GM23248 (cell line): ENCODE measurements at regions not wholly inside any gene's neighbourhood (a gene's known extent, or its start where the extent isn't known, plus 50 kb on each side); places are given as distances from the start of the nearest gene placed in this dataset.

Experiments used
- DNase-seq: peaks from one replicate; pipeline ENCODE4 v3.0.0-alpha.2; 2015
- H2AFZ ChIP-seq: fragments of 200-600 bp; sonication (generic); 2 replicates; pipeline ENCODE4 v1.6.1; 2016; ENCODE audit warnings: antibody characterized with exemption
- H3F3A ChIP-seq: fragments of 200-600 bp; sonication (generic); 2 replicates; pipeline ENCODE4 v1.6.1; 2016; ENCODE audit warnings: mild to moderate bottlenecking, antibody characterized with exemption, mixed run types; ENCODE audit not compliant: insufficient read depth
- H3K27ac ChIP-seq: fragments of 200-600 bp; sonication (generic); 2 replicates; pipeline ENCODE4 v1.5.1; 2016; ENCODE audit warnings: mild to moderate bottlenecking
- H3K27me3 ChIP-seq: fragments of 200-600 bp; sonication (generic); replicated peaks from 2 replicates; pipeline ENCODE4 v1.6.1; 2016; ENCODE audit warnings: mild to moderate bottlenecking; ENCODE audit not compliant: insufficient read depth
- H3K36me3 ChIP-seq: fragments of 200-600 bp; sonication (generic); 2 replicates; pipeline ENCODE4 v1.6.1; 2016; ENCODE audit warnings: low read depth, mild to moderate bottlenecking
- H3K4me1 ChIP-seq: fragments of 200-600 bp; sonication (generic); 2 replicates; pipeline ENCODE4 v1.6.1; 2016; ENCODE audit warnings: mild to moderate bottlenecking; ENCODE audit not compliant: insufficient read depth
- H3K4me2 ChIP-seq: fragments of 200-600 bp; sonication (generic); one replicate; pipeline ENCODE4 v1.6.1; 2016; ENCODE audit warnings: mild to moderate bottlenecking; ENCODE audit not compliant: unreplicated experiment
- H3K4me3 ChIP-seq: fragments of 200-600 bp; sonication (generic); 2 replicates; pipeline ENCODE4 v1.5.1; 2016; ENCODE audit warnings: mild to moderate bottlenecking
- H3K79me2 ChIP-seq: fragments of 200-600 bp; sonication (generic); 2 replicates; pipeline ENCODE4 v1.6.1; 2016; ENCODE audit warnings: mild to moderate bottlenecking; ENCODE audit not compliant: insufficient read depth
- H3K9ac ChIP-seq: fragments of 200-600 bp; sonication (generic); 2 replicates; pipeline ENCODE4 v1.6.1; 2016; ENCODE audit warnings: mild to moderate bottlenecking
- H3K9me2 ChIP-seq: fragments of 200-600 bp; sonication (generic); 2 replicates; pipeline ENCODE4 v1.6.1; 2016; ENCODE audit warnings: mixed run types, mild to moderate bottlenecking, moderate library complexity; ENCODE audit not compliant: insufficient read depth
- H3K9me3 ChIP-seq: fragments of 200-600 bp; sonication (generic); one replicate; pipeline ENCODE4 v1.6.1; 2017; ENCODE audit warnings: low read depth
- H4K20me1 ChIP-seq: fragments of 200-600 bp; sonication (generic); 2 replicates; pipeline ENCODE4 v1.6.0; 2016; ENCODE audit not compliant: insufficient read depth
- EZH2 ChIP-seq: fragments of 200-600 bp; sonication (generic); IDR thresholded peaks from 2 replicates; pipeline ENCODE4 v1.6.1; 2018; ENCODE audit warnings: antibody characterized with exemption, mild to moderate bottlenecking; ENCODE audit not compliant: insufficient read depth, poor library complexity, severe bottlenecking
- EZH2phosphoT487 ChIP-seq: fragments of 200-600 bp; sonication (generic); IDR thresholded peaks from 2 replicates; pipeline ENCODE4 v1.6.1; 2018; ENCODE audit warnings: antibody characterized with exemption, moderate library complexity, mild to moderate bottlenecking, low read depth; ENCODE audit not compliant: insufficient read depth
- WGBS, 2 experiments: methylation state at CpG; one replicate each; pipeline ENCODE4 v1.1.6; 2015 to 2017; ENCODE audit warnings: low lambda C conversion rate in 2 of 2, low coverage in 1 of 2; ENCODE audit errors: missing lambda C conversion rate in 2 of 2; 5-methylcytosine and 5-hydroxymethylcytosine counted together
- in situ Hi-C: fragments of 300-500 bp; cut with MboI; formaldehyde crosslinking; loops from 2 replicates; pipeline ENCODE4 v1.15.0; 2020

GRCh38 chr13:111584101-111584672 lies 263.7 kb downstream of the TEX29 start:
- Histone ChIP-seq H3K9ac (no peak overlapping the region), H3K9me2 (no peaks in the 10 kb centered on the region), H3K36me3 (no peaks in the 10 kb centered on the region), H3K4me1 (no peaks in the 10 kb centered on the region), H3F3A (no peaks in the 10 kb centered on the region), H3K4me3 (no peak overlapping the region), H4K20me1 (no peaks in the 10 kb centered on the region), H3K27ac (no peak overlapping the region), H2AFZ (no peak overlapping the region), H3K9me3 (no peaks in the 10 kb centered on the region), H3K79me2 (no peaks in the 10 kb centered on the region), H3K4me2 (no peak overlapping the region), H3K27me3 (no peaks in the 10 kb centered on the region)
- in situ Hi-C loops = no loop called here
- 54 to 57% methylated on average over 22 of the region's 22 CpGs for WGBS, 2 experiments
- no peak for TF ChIP-seq EZH2phosphoT487
- TF ChIP-seq EZH2 = no peak
- no peak for DNase-seq

DNA sequence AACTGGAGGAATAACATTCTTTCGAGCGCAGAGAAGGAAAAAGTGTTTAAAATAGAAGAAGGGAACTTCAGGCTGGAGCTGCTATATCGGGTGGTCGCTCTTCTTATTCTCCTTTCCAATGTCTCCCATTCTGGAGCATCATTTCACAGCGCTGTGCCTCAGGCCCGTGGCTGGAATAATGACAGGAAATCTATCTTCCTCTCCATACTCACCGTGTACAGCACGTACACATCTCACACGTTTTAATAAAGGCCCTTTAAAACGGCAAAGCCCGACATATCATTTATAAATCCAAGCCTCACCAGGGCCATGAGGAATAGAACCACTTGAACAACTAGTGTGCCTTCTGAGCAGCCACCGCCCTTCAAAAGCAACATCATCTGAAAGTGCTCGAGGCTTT lies 264.4 kb downstream of the TEX29 start:
- Histone ChIP-seq H2AFZ (no peak overlapping the region), H4K20me1 (no peaks in the 10 kb centered on the region), H3K4me1 (no peaks in the 10 kb centered on the region), H3K9me2 (no peaks in the 10 kb centered on the region), H3K36me3 (no peaks in the 10 kb centered on the region), H3F3A (no peaks in the 10 kb centered on the region), H3K9ac (no peak overlapping the region), H3K27ac (no peak overlapping the region), H3K9me3 (no peaks in the 10 kb centered on the region), H3K4me2 (no peak overlapping the region), H3K79me2 (no peaks in the 10 kb centered on the region), H3K4me3 (no peak overlapping the region), H3K27me3 (no peaks in the 10 kb centered on the region)
- TF ChIP-seq EZH2 = no peak
- TF ChIP-seq EZH2phosphoT487 = no peak
- 22 to 24% methylated on average over 13 of the region's 13 CpGs for WGBS, 2 experiments
- no peak for DNase-seq
- in situ Hi-C loops = no loop called here

DNA sequence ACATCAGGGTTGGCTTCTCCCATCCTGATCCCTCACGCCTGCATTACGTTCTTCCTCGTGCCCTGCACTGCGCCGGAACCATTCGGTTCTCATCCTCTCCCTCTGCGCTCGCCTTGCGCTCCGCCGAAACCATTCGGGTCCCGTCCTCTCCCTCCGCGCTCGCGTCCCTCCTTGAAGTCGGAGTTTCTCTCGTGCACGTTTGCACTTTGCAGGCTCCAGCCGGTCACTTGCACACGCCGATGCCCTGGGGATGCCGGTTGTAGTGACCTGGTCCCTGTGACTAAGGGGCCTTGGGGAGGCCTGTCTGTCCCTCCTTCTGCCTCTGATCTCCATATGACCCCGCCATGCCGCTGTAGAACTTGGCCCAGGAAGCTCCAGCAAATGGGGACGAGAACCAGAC lies 265.8 kb downstream of the TEX29 start:
- Histone ChIP-seq H3K79me2 (no peaks in the 10 kb centered on the region), H3K27me3 (no peaks in the 10 kb centered on the region), H3K27ac (no peak overlapping the region), H3K9me2 (no peaks in the 10 kb centered on the region), H4K20me1 (no peaks in the 10 kb centered on the region), H3K4me3 (no peak overlapping the region), H3F3A (no peaks in the 10 kb centered on the region), H3K9ac (no peak overlapping the region), H3K36me3 (no peaks in the 10 kb centered on the region), H3K4me1 (no peaks in the 10 kb centered on the region), H3K4me2 (no peak overlapping the region), H3K9me3 (no peaks in the 10 kb centered on the region), H2AFZ (no peak overlapping the region)
- in situ Hi-C loops = no loop called here
- 73 to 80% methylated on average over 27 of the region's 27 CpGs for WGBS, 2 experiments
- no peak for TF ChIP-seq EZH2phosphoT487
- TF ChIP-seq EZH2 = no peak
- no peak for DNase-seq

DNA sequence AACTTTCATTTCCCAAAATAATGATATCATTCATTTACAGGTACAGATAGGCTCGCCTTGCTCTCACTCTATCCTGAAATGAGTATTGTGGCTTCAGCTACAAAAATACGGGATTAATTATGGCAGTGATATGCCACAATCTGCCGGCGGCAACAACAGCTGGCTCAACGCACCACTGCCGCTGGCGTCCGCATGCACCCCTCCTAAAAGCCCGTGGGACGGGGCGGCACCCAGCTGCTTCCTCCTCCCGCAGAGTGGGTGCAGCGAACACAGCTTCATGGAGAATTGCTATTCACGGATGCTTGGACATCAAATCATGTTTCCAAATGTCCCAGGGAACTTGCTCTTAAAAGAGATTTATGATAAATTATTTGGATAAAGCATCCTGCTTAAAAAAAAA lies 266.8 kb downstream of the TEX29 start:
- Histone ChIP-seq H3K4me3 (no peak overlapping the region), H3K36me3 (no peaks in the 10 kb centered on the region), H3K79me2 (no peaks in the 10 kb centered on the region), H3K9ac (no peak overlapping the region), H2AFZ (no peak overlapping the region), H3K27me3 (no peaks in the 10 kb centered on the region), H3K9me2 (no peaks in the 10 kb centered on the region), H3K4me2 (no peak overlapping the region), H4K20me1 (no peaks in the 10 kb centered on the region), H3K9me3 (no peaks in the 10 kb centered on the region), H3F3A (no peaks in the 10 kb centered on the region), H3K27ac (no peak overlapping the region), H3K4me1 (no peaks in the 10 kb centered on the region)
- in situ Hi-C loops = no loop called here
- TF ChIP-seq EZH2phosphoT487 (no peak), EZH2 (no peak)
- 32 to 44% methylated on average over 14 of the region's 14 CpGs for WGBS, 2 experiments
- DNase-seq = no peak

DNA sequence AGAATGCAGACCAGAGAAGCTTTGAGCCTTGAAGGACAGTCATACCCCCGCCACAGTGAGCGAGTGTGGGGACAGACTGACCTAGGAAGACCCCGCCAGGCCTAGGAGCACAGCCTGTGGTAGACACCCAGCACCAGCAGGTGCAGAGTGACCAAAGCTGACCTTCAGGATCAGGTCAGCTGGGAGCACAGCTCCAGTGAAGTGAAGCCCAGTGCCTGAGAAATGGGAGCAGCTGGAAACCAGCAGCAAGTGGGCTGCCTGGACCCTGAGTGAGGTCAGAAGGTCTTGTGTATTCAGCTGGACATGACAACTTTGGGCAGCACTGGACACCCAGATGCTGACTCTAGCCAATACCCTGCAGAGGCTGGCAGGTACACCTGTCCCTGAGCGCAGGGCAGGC lies 268.9 kb downstream of the TEX29 start:
- WGBS, 2 experiments = 19 to 23% methylated on average over 4 of the region's 4 CpGs
- no peaks in the 10 kb centered on the region for H3K36me3 ChIP-seq
- H3K4me1 ChIP-seq = no peaks in the 10 kb centered on the region

More for the DNA sequence above, 268.9 kb downstream of the TEX29 start:
- H3K4me3 ChIP-seq = no peak overlapping the region
- no peak overlapping the region for H3K27ac ChIP-seq
- no peak overlapping the region for H3K4me2 ChIP-seq
- no peak for DNase-seq
- H3K79me2 ChIP-seq = no peaks in the 10 kb centered on the region
- no peak overlapping the region for H2AFZ ChIP-seq
- in situ Hi-C loops = no loop called here
- H3K9me3 ChIP-seq = no peaks in the 10 kb centered on the region
- no peaks in the 10 kb centered on the region for H3K9me2 ChIP-seq
- TF ChIP-seq EZH2 (no peak), EZH2phosphoT487 (no peak)
- no peak overlapping the region for H3K9ac ChIP-seq
- H4K20me1 ChIP-seq = no peaks in the 10 kb centered on the region
- H3F3A ChIP-seq = no peaks in the 10 kb centered on the region
- no peaks in the 10 kb centered on the region for H3K27me3 ChIP-seq
